ENCODE measurements at regions not wholly inside any gene's neighbourhood (a gene's known extent, or its start where the extent isn't known, plus 50 kb on each side); places are given as distances from the start of the nearest gene placed in this dataset.

DNA sequence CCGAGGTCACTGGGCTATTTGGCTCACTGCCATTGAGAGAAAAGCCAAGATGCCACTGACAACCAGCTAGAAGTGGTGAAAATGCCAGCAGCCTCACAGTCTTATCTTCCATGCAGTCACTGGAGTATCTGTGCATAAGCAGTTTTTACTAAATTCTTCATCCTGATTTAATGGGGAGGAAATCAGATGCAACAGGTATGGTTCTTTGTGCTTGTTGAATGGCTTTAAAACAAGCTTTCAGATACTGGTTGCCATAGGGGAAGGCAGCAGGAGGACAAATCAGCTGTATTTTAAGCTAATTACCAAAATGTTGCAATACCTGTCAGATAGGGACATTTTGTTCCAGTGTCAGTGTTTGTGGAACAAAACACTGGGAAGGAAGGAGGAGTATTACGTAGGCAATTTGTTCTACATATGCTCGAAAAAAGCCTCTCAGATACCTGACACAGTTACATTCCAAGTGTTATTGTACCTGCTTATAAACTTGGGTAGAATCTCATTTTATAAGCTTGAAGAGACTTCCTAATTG, 54.1 kb upstream of the ARHGAP5 start:
- no peak for DNase-seq (ENCODE audit: low read depth)

DNA sequence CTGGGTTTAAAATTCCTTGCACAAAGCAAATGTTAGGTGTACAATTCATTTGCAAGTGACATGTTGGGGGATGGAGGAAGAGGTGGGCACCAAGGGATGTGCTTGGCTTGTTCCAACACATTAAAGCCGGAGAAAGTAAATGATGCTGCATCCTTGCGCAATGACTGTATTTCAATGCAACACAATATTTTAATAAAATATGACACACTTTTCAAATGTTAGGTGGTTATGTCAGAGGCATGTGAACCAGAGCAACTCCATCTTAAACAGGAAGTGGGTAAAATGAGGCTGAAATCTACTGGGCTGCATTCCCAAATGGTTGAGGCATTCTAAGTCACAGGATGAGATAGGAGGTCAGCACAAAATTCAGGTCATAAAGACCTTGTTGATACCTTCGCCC, 53.6 kb upstream of the ARHGAP5 start:
- no peak for DNase-seq (ENCODE audit: low read depth)

DNA sequence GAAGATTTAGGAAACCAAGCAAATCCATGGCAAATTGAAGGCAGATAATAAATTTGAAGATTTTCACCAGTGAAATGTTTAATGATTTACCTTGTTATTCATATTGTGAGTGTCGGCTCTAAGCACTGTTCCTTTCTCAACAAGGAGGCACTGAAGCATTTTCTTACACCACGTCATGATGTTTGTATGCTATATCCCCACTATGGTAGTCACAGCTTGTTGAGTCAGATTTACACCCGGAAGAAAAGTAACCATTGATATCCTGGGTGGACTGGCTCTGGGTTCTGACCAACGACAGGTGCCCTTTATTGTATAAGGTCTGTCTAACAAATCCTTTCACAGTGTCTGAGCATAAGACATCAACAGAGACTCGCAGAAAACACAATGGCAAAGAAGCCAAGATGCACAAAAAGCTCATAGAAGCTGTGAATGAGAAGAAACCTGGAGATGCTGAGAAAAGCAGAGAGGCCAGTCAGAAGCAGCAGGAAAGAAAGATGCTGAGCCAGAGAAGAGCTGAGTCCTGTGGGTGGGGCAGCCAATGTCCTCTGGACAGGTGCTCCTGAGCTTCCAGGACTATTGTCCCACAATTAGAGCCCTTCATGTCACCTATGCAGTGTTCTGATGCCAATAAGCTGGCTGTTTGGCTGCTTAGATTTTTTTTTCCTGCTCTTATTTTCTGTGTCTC, 49.7 kb upstream of the ARHGAP5 start:
- no peak for DNase-seq (ENCODE audit: low read depth)

All from activated T-cell treated with anti-CD3 and anti-CD28 coated beads for 48 hours (primary cell).